BLaER1 (cell line): ENCODE measurements at regions not wholly inside any gene's neighbourhood (a gene's known extent, or its start where the extent isn't known, plus 50 kb on each side); places are given as distances from the start of the nearest gene placed in this dataset.

Experiments used
- H3K27ac ChIP-seq: shearing (Covaris generic); formaldehyde crosslinking; 2 replicates; pipeline ENCODE4 v1.8.1; 2022
- H3K27me3 ChIP-seq: shearing (Covaris generic); formaldehyde crosslinking; 2 replicates; pipeline ENCODE4 v1.8.1; 2022
- H3K36me3 ChIP-seq: shearing (Covaris generic); formaldehyde crosslinking; 2 replicates; pipeline ENCODE4 v1.8.1; 2022
- H3K4me1 ChIP-seq: shearing (Covaris generic); formaldehyde crosslinking; 2 replicates; pipeline ENCODE4 v1.8.1; 2022
- H3K4me2 ChIP-seq: shearing (Covaris generic); formaldehyde crosslinking; 2 replicates; pipeline ENCODE4 v1.8.1; 2022
- H3K4me3 ChIP-seq: shearing (Covaris generic); formaldehyde crosslinking; 2 replicates; pipeline ENCODE4 v1.8.1; 2022
- H3K9ac ChIP-seq: shearing (Covaris generic); formaldehyde crosslinking; 2 replicates; pipeline ENCODE4 v1.8.1; 2022
- H3K9me3 ChIP-seq: shearing (Covaris generic); formaldehyde crosslinking; 2 replicates; pipeline ENCODE4 v1.8.1; 2022
- H4K20me1 ChIP-seq: shearing (Covaris generic); formaldehyde crosslinking; 2 replicates; pipeline ENCODE4 v1.8.1; 2022
- Cebpa-rat ChIP-seq: shearing (Covaris generic); IDR thresholded peaks from 2 replicates; pipeline ENCODE4 v1.8.1; 2022

DNA sequence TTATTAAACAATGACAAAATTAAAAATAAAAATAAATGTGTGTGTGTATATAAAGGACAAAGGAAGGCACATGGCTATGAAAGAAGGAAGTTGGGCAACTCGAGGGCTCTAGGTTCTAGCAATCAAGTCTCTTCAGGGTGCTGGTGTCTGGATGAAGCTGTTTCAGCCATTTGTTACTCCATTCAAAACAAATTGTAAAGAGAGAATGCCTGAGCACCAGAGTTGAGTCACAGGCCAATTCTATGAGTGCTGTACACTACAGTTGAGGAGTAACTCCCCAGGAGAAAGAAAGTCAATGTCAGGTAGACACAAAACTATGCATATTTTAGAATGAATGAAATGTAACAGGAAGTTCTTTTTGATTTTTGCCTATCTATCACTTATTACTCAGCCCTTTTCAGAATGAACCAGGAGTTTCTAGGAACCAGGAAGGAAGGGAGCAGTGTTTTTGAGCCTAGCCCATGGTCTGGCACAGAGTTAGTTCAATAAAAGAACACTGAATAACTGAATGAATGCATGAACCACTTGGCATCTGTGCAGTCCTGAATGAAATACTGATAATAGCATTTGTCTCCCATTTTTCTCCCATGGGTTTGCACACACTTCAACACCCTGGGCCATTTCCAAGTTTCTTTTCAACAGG is 151.7 kb upstream of the CPEB2 start:
- H3K4me3 ChIP-seq = no peak overlapping the region
- TF ChIP-seq Cebpa-rat = no peak
- H4K20me1 ChIP-seq = no peaks in the 10 kb centered on the region
- H3K9ac ChIP-seq = no peak overlapping the region
- H3K36me3 ChIP-seq = no peaks in the 10 kb centered on the region
- no peaks in the 10 kb centered on the region for H3K9me3 ChIP-seq
- no peak overlapping the region for H3K4me2 ChIP-seq
- no peaks in the 10 kb centered on the region for H3K27me3 ChIP-seq
- H3K27ac ChIP-seq = no peak overlapping the region
- H3K4me1 ChIP-seq = peaks cover 5% of the 10 kb centered on the region; the same call in 1 of the 2 replicates

DNA sequence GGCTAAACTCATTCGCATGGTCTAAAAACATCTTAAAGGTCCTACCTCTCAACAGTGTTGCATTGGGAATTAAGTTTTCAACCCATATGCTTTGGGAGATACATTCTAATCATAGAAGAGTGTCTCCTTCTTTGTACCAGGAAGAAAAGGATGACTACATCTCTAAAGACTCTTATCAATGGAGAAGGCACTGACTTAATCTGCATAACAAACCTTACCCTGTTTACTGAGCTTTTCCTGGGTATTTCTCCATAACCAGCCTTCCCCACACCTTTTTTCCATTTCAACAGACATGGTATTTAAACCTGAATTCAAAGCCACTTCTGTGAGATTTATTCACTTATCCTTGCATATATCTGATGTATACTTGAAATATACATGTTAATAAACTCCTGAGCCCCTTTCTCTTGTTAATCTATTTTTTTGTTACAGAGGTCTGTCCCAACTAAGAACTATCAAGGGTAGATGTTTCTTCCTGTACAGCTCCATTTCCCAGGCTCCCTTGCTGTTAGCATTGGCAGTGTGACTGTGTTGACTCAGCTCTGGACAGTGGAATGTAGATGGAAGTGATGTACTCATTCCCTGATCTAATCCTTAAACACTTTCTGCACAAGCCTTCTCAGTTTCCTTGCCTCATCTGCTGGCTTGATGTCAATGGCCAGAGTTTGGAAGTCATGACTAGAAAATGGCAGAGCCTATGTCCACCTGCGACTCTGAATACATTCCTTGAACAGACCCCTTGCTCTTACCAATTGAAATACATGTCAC is 148.9 kb upstream of the CPEB2 start:
- TF ChIP-seq Cebpa-rat = no peak
- H3K9ac ChIP-seq = no peak overlapping the region
- no peaks in the 10 kb centered on the region for H3K27me3 ChIP-seq
- H3K4me2 ChIP-seq = no peak overlapping the region
- H3K4me3 ChIP-seq = no peak overlapping the region
- no peaks in the 10 kb centered on the region for H3K9me3 ChIP-seq
- no peaks in the 10 kb centered on the region for H3K36me3 ChIP-seq
- H3K27ac ChIP-seq = no peak overlapping the region
- H4K20me1 ChIP-seq = no peaks in the 10 kb centered on the region
- H3K4me1 ChIP-seq = no peaks in the 10 kb centered on the region

GRCh38 chr4:14855719-14856061 is 146.6 kb upstream of the CPEB2 start:
- H3K9ac ChIP-seq = no peak overlapping the region
- H4K20me1 ChIP-seq = no peaks in the 10 kb centered on the region
- no peaks in the 10 kb centered on the region for H3K4me1 ChIP-seq
- no peak overlapping the region for H3K4me3 ChIP-seq
- no peaks in the 10 kb centered on the region for H3K9me3 ChIP-seq
- no peak overlapping the region for H3K27ac ChIP-seq
- no peak overlapping the region for H3K4me2 ChIP-seq
- no peak for TF ChIP-seq Cebpa-rat
- no peaks in the 10 kb centered on the region for H3K27me3 ChIP-seq
- no peaks in the 10 kb centered on the region for H3K36me3 ChIP-seq

DNA sequence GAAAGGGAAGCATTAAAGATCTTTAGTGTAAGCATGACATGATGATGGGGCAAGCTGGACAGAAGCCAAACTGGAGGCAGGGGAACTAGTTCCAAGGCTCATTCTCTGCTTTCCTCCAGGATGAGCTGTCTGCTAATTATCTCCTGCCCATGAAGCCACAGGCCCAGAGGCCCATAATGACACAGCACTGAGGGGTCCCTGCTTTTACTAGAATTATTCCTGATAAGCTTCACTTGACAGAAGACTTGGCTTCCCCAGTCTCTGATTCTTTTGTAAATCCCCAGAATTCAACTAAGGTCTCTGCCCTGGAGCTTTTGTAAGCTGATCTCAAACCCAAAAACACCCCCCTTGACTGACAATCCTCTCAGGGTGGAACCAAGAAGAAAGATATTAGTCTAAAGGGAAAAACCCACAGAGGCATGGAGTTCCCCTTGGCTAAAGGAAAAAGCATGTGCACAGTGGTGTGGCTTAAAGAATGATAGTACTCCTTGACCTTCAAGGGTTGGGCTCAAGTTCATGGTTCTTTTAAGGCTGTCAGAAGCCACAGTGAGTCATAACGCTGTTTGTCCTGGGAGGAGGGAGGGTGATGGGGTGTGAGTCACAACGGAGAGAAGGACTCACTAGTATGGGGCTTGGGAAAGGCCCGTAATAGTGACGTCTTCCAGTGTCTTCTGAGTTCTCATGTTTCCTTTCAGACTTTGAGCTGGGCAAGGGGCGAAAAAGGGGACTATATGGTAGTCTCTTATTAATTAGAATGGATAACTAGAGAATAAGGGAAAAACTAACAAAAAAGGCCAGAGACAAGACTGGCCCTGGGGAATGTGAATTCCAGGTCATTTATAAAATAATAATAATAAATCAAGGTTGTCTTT is 146.0 kb upstream of the CPEB2 start:
- Histone ChIP-seq H3K9ac (no peak overlapping the region), H4K20me1 (no peaks in the 10 kb centered on the region), H3K36me3 (no peaks in the 10 kb centered on the region), H3K4me1 (no peaks in the 10 kb centered on the region), H3K27me3 (no peaks in the 10 kb centered on the region), H3K9me3 (no peaks in the 10 kb centered on the region), H3K4me3 (no peak overlapping the region), H3K4me2 (no peak overlapping the region), H3K27ac (no peak overlapping the region)
- TF ChIP-seq Cebpa-rat = no peak

GRCh38 chr4:14856934-14857235 is 145.4 kb upstream of the CPEB2 start:
- Histone ChIP-seq H3K27me3 (no peaks in the 10 kb centered on the region), H3K4me2 (no peak overlapping the region), H3K4me3 (no peak overlapping the region), H3K9ac (no peak overlapping the region), H4K20me1 (no peaks in the 10 kb centered on the region), H3K4me1 (no peaks in the 10 kb centered on the region), H3K27ac (no peak overlapping the region), H3K9me3 (no peaks in the 10 kb centered on the region), H3K36me3 (no peaks in the 10 kb centered on the region)
- TF ChIP-seq Cebpa-rat = no peak

GRCh38 chr4:14857475-14857874 is 144.8 kb upstream of the CPEB2 start:
- Histone ChIP-seq H3K9me3 (no peaks in the 10 kb centered on the region), H3K4me3 (no peak overlapping the region), H3K27me3 (no peaks in the 10 kb centered on the region), H3K4me2 (no peak overlapping the region), H3K9ac (no peak overlapping the region), H3K27ac (no peak overlapping the region), H4K20me1 (no peaks in the 10 kb centered on the region), H3K4me1 (no peaks in the 10 kb centered on the region), H3K36me3 (no peaks in the 10 kb centered on the region)
- no peak for TF ChIP-seq Cebpa-rat

GRCh38 chr4:14857981-14858380 is 144.3 kb upstream of the CPEB2 start:
- no peak overlapping the region for H3K4me3 ChIP-seq
- H3K27me3 ChIP-seq = no peaks in the 10 kb centered on the region
- H3K9me3 ChIP-seq = no peaks in the 10 kb centered on the region
- no peak for TF ChIP-seq Cebpa-rat
- H3K9ac ChIP-seq = no peak overlapping the region
- no peaks in the 10 kb centered on the region for H4K20me1 ChIP-seq
- H3K4me1 ChIP-seq = no peaks in the 10 kb centered on the region
- no peaks in the 10 kb centered on the region for H3K36me3 ChIP-seq
- H3K4me2 ChIP-seq = no peak overlapping the region
- H3K27ac ChIP-seq = no peak overlapping the region

- H4K20me1 ChIP-seq = no peaks in the 10 kb centered on the region
- no peaks in the 10 kb centered on the region for H3K9me3 ChIP-seq
- no peak overlapping the region for H3K4me3 ChIP-seq
- H3K27ac ChIP-seq = no peak overlapping the region
- TF ChIP-seq Cebpa-rat = no peak
- H3K9ac ChIP-seq = no peak overlapping the region
- H3K36me3 ChIP-seq = no peaks in the 10 kb centered on the region
- H3K4me2 ChIP-seq = no peak overlapping the region
- no peaks in the 10 kb centered on the region for H3K27me3 ChIP-seq
- no peaks in the 10 kb centered on the region for H3K4me1 ChIP-seq
These were observed 139.4 kb upstream of the CPEB2 start for GRCh38 chr4:14862891-14863290.

DNA sequence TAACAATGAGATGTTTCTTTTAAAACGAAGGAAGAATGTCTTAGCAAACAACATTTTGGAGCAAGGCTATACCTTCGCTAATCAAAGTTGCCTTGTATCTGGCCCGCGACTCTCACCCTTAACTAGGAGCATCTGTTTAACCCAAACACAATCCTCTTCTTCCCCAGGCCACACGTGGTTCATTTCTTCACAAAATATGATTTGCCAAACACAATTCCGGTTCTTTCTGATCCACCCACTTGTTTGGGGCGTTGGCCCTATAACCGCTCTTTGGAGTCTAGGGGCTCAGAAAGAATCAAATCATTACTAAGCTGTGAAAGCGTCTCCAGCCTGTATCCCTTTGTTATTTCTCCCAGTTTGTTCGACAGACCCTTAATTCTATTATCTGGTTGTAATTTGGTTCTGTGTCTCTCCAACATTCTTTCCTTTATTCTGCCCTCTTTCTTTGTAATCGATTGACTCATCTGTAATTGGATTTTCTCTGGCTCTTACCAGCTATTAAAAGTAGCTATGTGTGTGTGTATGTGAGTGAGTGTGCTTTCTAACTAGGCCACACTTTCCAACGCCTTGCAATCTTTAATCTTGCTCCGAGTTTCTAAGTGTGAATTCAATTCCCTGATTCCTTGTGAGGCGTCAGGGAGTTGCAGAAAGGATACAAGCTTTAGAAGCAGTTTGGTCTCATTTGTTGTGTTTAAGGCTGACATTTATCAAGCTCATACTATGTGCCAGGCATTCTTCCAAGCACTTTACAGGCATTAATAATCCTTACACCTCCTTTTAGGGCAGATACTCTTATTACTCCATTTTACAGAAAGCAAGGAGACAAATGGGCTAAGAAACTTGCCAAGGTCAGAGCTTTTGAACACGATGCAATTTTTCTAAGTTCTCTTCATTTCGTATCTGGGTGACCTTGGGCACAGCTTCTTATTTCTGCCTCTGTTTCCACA is 138.6 kb upstream of the CPEB2 start:
- Histone ChIP-seq H3K4me2 (no peak overlapping the region), H3K9me3 (no peaks in the 10 kb centered on the region), H3K9ac (no peak overlapping the region), H3K4me1 (no peaks in the 10 kb centered on the region), H3K27me3 (no peaks in the 10 kb centered on the region), H3K4me3 (no peak overlapping the region), H3K36me3 (no peaks in the 10 kb centered on the region), H3K27ac (no peak overlapping the region), H4K20me1 (no peaks in the 10 kb centered on the region)
- TF ChIP-seq Cebpa-rat = no peak
